GM12892 (cell line): ENCODE measurements at regions not wholly inside any gene's neighbourhood (a gene's known extent, or its start where the extent isn't known, plus 50 kb on each side); places are given as distances from the start of the nearest gene placed in this dataset.

Experiments used
- POLR2A ChIP-seq: IDR thresholded peaks from 2 replicates; pipeline ENCODE4 v1.6.1; 2011; ENCODE audit warnings: low read depth, low read length, control low read depth
- POLR2AphosphoS5 ChIP-seq: IDR thresholded peaks from 2 replicates; pipeline ENCODE4 v1.6.1; 2011; ENCODE audit warnings: low read depth, low read length, control low read depth
- TAF1 ChIP-seq: IDR thresholded peaks from 2 replicates; pipeline ENCODE4 v1.6.1; 2011; ENCODE audit warnings: low read depth, mild to moderate bottlenecking, control low read depth, low read length, borderline replicate concordance

DNA sequence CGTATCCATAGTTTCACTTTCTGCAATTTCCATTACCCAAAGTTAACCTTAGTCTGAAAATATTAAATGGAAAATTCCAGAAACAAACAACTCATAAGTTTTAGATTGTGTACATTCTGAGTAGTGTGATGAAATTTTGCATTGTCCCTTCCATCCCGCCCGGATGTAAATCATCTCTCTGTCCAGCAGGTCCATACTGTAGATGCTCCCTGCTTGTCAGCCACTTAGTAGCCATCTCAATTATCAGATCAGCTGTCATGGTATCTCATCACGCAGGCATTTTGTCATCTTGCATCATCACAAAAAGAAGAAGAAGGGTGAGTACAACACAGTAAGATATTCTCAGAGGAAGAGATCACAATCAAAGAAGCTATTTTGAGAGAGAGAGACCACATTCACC is 185.0 kb upstream of the STK17B start:
- TF ChIP-seq POLR2AphosphoS5 (no peak), TAF1 (no peak), POLR2A (no peak)
